GM19463 (cell line): ENCODE measurements at regions not wholly inside any gene's neighbourhood (a gene's known extent, or its start where the extent isn't known, plus 50 kb on each side); places are given as distances from the start of the nearest gene placed in this dataset.
"Not testable (repeated sequence)": the region's sequence is repeated elsewhere in the genome, so short reads cannot be mapped to it uniquely, and the experiment has no call there.

Experiments
- ATAC-seq: cut with Tn5 transposase; IDR thresholded peaks from one replicate; pipeline ENCODE4 v1.9.1; 2021; ENCODE audit warnings: mild to moderate bottlenecking, moderate library complexity; ENCODE audit not compliant: unreplicated experiment

DNA sequence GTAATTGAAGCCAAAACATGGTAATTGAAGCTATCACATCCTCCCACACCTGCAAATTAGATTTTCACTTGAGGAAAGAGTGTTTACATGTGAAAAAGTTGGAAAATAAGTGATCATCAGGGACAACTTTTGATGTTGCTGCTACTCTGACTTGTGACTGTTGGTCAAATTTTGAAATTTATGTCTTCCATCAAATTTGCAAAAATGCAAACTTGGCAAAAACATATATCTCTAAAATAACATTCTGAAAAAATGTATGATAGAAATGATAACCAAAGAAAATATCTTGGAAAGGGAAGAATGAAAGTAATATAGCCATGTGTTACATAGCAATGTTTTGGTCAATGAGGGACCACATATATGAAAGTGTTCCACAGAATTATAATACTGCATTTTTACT lies 703.9 kb upstream of the SEMA6D start:
- ATAC-seq = no peak

DNA sequence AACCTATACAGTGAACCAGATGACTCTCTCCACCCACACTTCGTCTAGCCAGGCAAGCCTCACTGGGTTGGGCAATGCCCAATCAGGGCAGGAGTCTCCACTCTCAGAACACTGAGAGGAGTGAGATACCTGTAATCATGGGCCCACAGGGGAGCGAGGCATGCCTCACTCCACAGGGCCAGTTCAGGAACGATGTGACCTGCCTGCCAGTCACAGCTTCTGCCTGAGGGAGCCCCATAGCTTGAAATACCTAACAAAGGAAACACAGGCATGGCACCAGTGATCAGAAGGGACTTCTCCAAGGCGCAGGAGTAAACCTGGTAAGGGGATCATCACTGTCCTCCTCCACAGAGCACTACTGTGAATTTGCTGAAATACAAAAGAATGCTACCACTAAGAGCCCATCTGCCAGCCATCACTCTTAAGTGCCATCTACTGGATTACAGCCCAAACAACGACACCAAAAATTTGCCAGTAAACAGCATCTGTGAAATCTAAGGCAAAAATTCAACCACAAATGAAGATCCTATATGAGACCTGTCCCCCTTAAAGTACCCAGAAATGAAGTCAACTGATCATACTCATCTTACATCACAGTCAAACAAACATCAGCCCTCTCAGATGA lies 689.9 kb upstream of the SEMA6D start:
- no peak for ATAC-seq

DNA sequence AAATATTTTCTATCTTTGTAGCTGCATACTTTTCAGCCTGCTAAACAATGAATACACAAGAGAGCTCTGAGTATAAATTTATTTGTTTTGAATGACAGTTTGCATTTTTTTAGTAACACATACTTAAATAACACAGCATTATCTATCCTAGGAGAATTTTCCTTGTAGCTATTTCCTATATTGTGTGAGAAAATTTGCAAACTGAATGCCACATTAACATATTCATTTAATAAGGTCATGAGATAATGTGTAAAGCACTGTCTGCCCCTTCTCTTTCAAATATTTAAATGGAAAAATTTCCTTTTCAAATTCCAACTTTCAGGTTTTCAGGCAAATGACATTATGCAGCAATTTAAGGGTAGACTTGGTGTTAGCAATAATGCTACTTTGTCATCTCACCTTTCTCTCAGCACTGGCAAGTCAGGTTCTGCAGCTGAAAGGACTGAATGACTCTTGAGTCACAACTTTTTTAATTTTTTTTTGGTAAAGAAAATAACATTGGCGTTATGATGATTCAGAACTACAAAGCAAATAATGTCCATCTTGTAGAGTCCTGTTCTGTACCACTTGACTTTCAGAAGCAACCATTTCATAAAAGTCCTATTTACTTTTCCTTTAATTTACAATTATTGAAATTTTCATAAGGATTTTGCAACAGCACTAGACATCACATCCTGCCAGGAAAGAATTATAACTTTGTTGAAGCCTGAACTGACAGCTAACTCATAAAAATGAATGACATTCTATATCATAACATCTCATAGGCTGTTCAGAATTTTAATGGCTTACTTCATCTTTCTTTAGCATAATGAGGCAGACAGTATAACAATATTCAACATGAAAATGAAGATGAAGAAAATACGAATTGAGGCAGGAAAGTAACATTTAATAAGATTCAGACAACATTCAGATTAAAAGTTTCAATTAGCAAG lies 681.6 kb upstream of the SEMA6D start:
- no peak for ATAC-seq

DNA sequence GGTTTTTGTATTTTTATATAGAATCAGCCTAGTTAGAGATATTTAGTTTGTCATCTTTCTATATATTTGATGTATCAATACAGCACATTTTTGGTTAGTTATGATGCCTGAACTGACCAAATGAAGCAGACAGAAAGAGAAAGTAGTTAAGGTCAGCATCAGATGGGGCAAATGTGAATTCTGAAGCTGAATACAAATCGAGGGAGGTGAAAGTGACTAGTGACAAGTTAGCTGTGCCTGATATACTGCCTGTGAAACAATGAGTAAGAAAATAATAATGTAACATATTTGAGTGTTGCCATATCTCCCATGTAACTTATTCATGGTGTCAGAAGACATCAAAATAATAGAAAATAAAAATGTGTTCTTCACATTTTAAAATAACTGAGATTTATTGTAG lies 680.3 kb upstream of the SEMA6D start:
- no peak for ATAC-seq

DNA sequence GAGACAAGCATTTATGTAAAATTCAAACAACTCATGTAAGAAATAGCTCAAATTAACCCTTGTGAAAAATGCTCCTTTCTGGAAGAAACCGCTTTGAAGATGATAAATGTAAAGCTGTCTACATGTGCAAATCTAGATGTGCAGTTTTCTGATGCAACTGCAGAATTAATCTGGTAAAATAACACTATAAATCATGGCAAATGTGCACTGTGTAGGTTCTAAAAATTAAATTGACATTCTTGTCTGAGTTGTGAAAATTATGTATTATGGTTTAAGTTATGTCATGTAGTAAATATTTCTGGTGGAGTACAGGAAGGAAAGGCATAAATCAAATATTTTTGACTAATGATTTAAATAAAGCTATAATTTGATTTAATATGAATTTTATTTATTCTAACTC lies 678.1 kb upstream of the SEMA6D start:
- no peak for ATAC-seq

DNA sequence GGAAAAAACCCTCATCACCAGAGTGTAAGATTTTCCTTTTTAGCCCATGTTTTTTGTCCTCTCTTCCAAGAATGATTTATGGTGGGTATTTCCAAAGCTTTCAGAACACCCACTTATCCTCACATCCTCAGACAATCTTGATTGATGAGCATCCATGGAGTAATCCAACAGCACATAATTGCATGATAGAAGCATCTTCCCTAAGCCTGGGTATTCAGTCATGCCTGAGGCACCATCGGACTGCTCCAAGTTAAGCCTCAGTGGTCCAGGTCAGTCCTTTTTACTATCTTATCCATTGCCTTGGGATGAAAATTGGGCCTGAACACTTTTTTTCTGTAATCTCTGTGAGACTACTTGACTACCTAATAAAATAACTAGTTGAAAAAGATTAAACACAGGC lies 676.0 kb upstream of the SEMA6D start:
- ATAC-seq = no peak

DNA sequence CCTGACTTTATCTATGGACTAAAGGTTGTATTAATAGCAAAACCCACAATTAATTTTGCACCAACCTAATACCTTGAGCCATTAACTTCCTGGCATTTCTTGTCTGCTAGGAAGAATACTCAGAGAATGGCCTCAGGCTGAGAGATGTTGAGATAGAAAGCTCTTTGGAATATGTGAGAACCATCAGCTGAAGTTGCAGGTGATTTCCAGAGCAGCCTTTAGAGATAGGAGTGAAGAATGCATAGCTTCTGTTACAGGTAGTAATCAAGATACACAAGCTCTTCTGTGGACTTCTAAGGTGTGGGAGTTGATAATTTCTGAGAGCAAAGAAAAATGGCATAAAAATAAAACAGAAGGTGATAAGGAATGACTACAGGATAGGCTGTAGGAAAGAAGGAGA lies 669.3 kb upstream of the SEMA6D start:
- not testable (repeated sequence) for ATAC-seq

DNA sequence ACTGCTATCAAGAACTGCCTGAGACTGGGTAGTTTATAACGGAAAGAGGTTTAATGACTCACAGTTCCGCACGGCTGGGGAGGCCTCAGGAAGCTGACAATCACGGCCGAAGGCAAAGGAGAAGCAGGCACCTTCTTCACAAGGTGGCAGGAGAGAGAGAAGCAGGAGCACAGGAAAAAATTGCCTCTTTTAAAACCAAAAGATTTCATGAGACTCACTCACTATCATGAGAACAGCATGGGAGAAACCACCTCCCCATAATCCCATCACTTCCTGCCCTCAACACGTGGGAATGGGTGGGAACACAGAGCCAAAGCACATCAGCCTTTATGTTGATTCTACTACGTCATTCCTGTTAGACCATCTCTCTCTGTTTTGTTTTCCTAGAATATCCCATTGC lies 650.9 kb upstream of the SEMA6D start:
- no peak for ATAC-seq

DNA sequence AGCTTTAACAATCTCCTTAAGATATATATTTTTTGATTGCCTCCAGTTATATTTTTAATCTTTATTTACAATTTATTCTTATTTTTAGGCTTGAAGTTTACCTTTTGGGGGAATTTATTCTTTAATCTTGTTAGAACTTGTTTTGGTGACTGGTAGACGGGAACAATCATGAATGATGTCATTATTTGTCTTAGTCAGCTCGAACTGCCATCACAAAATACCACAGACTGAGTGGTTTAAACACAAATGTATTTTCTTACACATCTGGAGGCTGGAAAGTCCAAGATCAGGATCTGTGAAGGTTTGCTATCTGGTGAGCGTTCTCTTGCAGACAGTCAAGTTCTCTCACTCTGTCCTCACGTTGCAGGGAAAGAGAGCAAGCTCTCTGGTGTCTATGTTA lies 639.5 kb upstream of the SEMA6D start:
- not testable (repeated sequence) for ATAC-seq

DNA sequence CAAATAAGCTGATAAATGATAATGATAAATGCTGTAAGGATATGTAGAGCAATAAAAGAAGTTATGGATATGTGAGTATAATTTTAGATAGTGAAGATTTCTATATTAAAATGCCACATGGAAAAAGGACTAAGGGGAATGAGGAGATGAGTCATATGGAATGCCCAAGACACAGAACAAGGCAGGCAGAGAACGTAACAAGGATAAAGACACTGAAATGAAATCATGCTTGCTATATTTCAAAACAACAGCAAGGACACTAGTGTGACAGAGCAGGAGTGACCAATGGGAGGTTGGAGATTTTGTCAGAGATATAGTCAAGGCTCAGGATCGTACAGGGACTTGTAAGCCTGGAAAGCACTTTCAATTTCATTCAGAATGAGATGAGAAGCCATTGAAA lies 621.5 kb upstream of the SEMA6D start:
- no peak for ATAC-seq

DNA sequence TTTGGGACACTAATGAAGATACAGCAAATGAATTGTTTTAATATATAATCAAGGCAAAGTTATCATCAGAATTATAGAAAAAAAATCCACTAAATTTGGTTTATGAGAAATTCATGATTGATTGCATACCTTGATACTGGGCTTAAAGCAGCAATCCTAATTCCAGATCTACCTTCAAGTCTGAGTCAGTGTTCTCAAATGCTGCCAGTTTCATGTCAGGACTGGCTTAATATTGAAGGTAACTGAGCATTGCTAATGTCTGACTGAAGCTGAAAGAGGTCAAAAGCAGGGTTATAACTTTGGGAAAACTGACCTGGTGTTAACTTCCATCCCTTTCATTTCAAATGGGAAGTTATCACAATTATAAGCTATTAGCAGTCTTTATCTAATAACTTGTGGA lies 618.8 kb upstream of the SEMA6D start:
- ATAC-seq = not testable (repeated sequence)

DNA sequence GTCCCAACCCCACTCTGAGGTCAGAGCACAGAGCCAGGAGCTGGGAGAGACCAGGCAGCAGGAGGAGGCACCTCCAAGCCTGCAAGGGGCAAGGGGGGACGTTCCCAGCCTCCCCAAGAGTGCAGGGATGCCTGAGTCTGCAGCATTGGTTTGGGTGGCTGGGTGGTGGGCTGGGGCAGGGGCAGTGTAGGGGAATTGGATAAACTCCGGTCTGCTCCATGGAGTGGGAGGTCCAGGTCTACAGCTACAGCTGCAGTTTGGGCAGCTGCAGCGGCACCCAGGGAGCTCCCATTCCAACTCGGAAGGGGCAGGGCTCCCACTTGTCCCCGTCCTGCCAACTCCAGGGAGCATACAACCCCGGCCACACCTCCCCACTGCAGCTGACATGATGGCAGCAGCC lies 617.5 kb upstream of the SEMA6D start:
- ATAC-seq = not testable (repeated sequence)

DNA sequence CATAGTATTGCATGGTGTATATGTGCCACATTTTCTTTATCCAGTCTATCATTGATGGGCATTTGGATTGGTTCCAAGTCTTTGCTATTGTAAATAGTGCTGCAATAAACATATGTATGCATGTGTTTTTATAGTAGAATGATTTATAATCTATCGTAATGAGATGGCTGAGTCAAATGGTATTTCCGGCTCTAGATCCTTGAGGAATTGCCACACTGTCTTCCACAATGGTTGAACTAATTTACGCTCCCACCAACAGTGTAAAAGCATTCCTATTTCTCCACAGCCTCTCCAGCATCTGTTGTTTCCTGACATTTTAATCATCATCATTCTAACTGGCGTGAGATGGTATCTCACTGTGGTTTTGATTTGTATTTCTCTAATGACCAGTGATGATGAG lies 608.5 kb upstream of the SEMA6D start:
- not testable (repeated sequence) for ATAC-seq

DNA sequence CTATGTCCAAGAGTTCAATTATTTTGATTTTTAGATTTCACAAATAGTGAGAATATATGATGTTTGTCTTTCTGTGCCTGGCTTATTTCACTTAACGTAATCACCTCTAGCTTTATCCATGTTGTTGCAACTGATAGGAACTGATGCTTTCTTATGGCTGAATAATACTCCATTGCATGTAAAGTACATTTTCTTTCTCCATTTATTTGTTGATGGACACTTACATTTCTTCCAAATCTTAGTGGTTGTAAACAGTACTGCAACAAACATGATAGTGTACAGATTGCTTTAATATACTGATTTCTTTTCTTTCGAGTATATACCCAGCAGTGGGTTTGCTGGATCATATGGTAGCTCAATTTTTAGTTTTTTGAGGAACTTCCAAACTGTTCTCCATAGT lies 600.6 kb upstream of the SEMA6D start:
- ATAC-seq = no peak

DNA sequence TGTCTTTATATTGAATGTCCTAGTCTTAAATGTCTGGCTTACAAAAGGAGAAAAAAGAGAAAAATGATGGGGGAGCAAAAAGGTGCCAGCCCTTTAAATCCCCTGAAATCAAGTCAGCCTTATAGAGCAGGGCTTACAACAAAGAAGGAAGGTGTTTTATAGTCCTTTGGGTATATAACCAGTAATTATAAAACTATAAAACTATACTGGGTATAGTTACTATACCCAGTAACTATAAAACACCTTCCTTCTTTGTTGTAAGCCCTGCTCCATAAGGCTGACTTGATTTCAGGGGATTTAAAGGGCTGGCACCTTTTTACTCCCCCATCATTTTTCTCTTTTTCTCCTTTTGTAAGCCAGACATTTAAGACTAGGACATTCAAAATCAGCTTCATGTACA lies 598.0 kb upstream of the SEMA6D start:
- no peak for ATAC-seq

DNA sequence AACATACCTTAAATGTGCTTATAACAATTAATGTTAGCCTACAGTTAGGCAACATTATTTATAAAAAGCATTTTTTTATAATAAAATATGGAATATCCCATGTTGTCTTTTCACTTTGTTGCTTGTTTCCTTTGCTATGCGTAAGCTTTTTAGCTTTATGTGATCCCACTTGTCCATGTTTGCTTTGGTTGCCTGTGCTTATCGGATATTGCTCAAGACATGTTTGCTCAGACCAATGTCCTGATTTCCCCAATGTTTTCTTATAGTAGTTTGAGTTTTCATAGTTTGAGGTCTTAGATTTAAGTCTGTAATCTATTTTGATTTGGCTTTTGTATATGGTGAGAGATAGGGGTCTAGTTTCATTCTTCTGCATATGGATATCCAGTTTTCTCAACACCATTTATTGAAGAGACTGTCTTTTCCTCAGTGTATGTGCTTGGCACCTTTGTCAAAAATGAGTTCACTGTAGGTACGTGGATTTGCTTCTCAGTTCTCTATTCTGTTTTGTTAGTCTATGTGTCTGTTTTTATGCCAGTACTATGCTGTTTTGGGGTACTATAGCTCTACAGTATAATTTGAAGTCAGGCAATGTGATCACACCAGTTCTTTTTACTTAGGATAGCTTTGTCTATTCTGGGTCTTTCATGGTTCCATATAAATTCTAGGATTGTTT lies 592.7 kb upstream of the SEMA6D start:
- no peak for ATAC-seq

DNA sequence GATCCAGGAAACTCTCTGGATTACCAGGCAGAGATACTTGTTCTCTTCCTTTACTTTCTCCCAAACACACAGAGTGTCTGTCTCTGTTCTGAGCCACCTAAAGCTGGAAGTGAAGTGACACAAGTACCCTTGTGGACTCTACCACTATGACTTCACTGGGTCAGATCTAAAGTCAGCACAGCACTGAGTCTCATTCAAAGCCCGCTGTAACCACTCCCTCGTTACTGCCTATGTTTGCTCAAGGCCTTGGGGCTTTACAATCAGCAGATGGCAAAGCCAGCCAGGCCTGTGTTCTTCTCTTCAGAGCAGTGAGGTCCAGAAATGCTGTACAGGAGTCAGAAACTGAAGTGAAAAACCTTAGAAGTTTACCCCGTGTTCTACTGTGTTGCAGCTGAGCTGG lies 588.3 kb upstream of the SEMA6D start:
- no peak for ATAC-seq

DNA sequence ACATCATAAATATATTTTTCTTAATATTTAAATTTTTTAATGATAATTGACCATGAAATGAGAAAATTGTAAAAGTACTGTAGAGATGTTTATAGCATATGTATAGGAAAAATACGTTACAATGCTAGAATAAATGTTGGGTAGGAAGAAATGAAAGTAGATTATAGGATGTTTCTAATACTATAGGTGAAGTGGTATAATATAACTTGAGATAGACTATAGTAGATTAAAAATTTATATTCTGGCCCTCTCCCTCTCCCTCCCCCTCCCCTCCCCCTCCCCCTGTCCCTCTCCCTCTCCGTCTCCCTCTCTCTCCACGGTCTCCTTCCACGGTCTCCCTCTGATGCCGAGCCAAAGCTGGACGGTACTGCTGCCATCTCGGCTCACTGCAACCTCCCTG lies 585.9 kb upstream of the SEMA6D start:
- not testable (repeated sequence) for ATAC-seq

DNA sequence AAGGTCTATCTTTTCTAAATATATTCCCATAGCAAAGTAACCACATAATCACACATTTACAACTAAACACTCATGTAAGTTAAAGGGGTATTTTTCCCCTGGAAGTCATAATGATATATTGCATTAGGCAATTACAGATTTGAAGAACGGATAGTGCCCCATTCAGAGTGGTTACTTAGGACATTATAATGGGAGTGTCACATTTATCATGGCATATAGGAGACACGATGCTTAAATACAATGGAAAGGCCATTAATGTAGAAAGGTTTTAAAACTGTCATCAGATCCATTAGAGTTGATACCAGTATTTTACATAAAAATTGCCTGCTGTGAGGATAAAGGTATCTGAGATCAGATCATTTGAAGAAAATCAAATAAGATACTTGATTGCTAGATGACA lies 582.0 kb upstream of the SEMA6D start:
- ATAC-seq = no peak

DNA sequence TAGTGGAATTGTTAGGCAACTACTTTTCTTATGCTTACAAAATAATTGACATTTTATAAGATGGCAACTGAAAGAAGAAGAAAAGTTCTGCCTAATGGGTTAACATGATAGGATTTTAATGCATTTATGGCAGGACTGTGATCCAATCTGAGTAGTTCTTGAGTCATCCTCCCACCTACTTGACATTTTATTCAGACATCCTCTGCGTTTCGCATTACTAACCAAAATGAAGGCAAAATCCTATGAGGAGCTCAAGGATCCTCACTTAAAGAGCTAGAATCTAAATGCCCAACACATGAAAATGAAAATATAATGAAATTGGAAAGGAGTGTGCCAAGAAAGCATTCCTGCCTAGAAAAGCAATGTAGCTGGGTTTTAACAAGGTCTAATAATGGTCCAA lies 581.1 kb upstream of the SEMA6D start:
- ATAC-seq = no peak

DNA sequence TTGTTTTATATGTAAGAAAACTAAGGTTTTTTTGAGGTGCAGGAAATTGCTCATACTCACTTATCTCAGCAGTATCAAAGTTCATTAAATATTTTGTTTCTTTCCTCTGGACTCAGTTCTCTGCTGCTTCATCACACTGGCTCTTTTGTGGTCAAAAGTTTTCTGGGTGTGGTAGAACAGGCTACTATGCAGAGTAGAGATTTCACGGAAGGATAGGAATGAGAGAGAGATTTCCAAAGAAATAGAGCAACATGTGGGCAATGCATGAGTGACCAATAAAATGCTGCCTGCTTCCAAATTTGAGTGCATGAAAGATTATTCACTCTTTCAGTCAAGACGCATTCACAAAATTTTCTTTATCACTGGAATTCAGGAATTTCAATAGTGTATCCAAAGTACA lies 577.3 kb upstream of the SEMA6D start:
- ATAC-seq = no peak

DNA sequence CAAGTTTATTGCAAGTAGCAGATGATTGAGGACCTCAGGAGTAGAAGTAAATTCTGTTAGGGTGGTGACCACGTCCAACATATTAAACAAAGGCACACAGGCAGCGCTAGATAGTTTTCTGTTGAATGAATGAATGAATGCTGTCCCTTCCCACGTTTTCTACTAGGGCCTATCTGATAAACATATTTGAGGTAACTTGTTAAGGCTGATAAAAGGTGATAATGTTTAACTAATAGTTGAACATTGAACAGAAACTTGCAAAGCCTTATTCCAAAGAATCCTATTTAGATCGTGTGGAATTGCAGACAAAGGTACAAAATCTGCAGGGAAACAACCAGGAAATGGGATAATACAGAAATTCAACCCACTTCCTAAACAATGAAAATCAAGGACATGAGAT lies 559.5 kb upstream of the SEMA6D start:
- no peak for ATAC-seq
